ENCODE measurements at regions not wholly inside any gene's neighbourhood (a gene's known extent, or its start where the extent isn't known, plus 50 kb on each side); places are given as distances from the start of the nearest gene placed in this dataset.

- H2BK5ac ChIP-seq (ENCODE audit: low read depth, low read length, poor library complexity) = no peak overlapping the region
- H3K14ac ChIP-seq (ENCODE audit: low read length) = no peak overlapping the region
- no peak overlapping the region for H3K4me3 ChIP-seq (ENCODE audit: low read depth, low read length)
- no CpG with 5 or more reads among the region's 2 CpGs for WGBS (ENCODE audit: extremely low coverage, insufficient coverage, insufficient read length)
- H3K36me3 ChIP-seq (ENCODE audit: control insufficient read depth in 1 of 2, insufficient read depth in 2 of 2, low read length in 2 of 2) = no peaks in the 10 kb centered on the region
- no peak overlapping the region for H2BK120ac ChIP-seq (ENCODE audit: insufficient read depth, low read length, poor library complexity)
- peaks cover 5% of the 10 kb centered on the region for H3K9me3 ChIP-seq (ENCODE audit: insufficient read depth, low read depth, low read length)
- no peak overlapping the region for H2BK12ac ChIP-seq (ENCODE audit: low read length)
- H3K23ac ChIP-seq (ENCODE audit: low read length) = no peak overlapping the region
- H3K4me2 ChIP-seq (ENCODE audit: low read length) = no peak overlapping the region
- no peak overlapping the region for H3K27ac ChIP-seq (ENCODE audit: low read depth, low read length)
- no peak overlapping the region for H4K91ac ChIP-seq (ENCODE audit: low read depth, low read length)
- DNase-seq = no peak
- no peak overlapping the region for H3K4ac ChIP-seq (ENCODE audit: low read depth, low read length)
- no peak overlapping the region for H4K8ac ChIP-seq (ENCODE audit: low read depth, low read length)
- H3K79me2 ChIP-seq (ENCODE audit: control insufficient read depth, insufficient read depth, low read length, poor library complexity) = no peaks in the 10 kb centered on the region
- H3K18ac ChIP-seq (ENCODE audit: low read length) = no peak overlapping the region
- H2AK5ac ChIP-seq (ENCODE audit: low read length) = no peak overlapping the region
- H4K12ac ChIP-seq (ENCODE audit: low read depth, low read length) = no peak overlapping the region
- H2AFZ ChIP-seq (ENCODE audit: insufficient read depth, low read length, poor library complexity) = no peak overlapping the region
- no peaks in the 10 kb centered on the region for H3K4me1 ChIP-seq (ENCODE audit: control insufficient read depth in 1 of 2, insufficient read depth in 2 of 2, low read length in 2 of 2)
- no peaks in the 10 kb centered on the region for H3K79me1 ChIP-seq (ENCODE audit: low read length)
- H3K27me3 ChIP-seq (ENCODE audit: insufficient read depth, low read length) = no peaks in the 10 kb centered on the region
- H3K9ac ChIP-seq (ENCODE audit: low read length) = no peak overlapping the region
Observed at GRCh38 chr14:23702656-23703426, 66.7 kb downstream of the DHRS2 start.

- H3K4me3 ChIP-seq (ENCODE audit: low read depth, low read length) = no peak overlapping the region
- no peak overlapping the region for H3K14ac ChIP-seq (ENCODE audit: low read length)
- no peak overlapping the region for H2AFZ ChIP-seq (ENCODE audit: insufficient read depth, low read length, poor library complexity)
- peaks cover 7% of the 10 kb centered on the region for H3K9me3 ChIP-seq (ENCODE audit: insufficient read depth, low read depth, low read length)
- WGBS (ENCODE audit: extremely low coverage, insufficient coverage, insufficient read length) = no CpG with 5 or more reads among the region's 2 CpGs
- H2BK12ac ChIP-seq (ENCODE audit: low read length) = no peak overlapping the region
- no peak overlapping the region for H3K27ac ChIP-seq (ENCODE audit: low read depth, low read length)
- H4K91ac ChIP-seq (ENCODE audit: low read depth, low read length) = no peak overlapping the region
- no peak overlapping the region for H4K12ac ChIP-seq (ENCODE audit: low read depth, low read length)
- H2BK120ac ChIP-seq (ENCODE audit: insufficient read depth, low read length, poor library complexity) = no peak overlapping the region
- no peak overlapping the region for H3K4ac ChIP-seq (ENCODE audit: low read depth, low read length)
- no peak overlapping the region for H4K8ac ChIP-seq (ENCODE audit: low read depth, low read length)
- H2AK5ac ChIP-seq (ENCODE audit: low read length) = no peak overlapping the region
- H3K27me3 ChIP-seq (ENCODE audit: insufficient read depth, low read length) = no peaks in the 10 kb centered on the region
- DNase-seq = peak in 1 of 2 donors; percentile 4
- H2BK5ac ChIP-seq (ENCODE audit: low read depth, low read length, poor library complexity) = no peak overlapping the region
- H3K79me2 ChIP-seq (ENCODE audit: control insufficient read depth, insufficient read depth, low read length, poor library complexity) = no peaks in the 10 kb centered on the region
- H3K79me1 ChIP-seq (ENCODE audit: low read length) = no peaks in the 10 kb centered on the region
- no peak overlapping the region for H3K9ac ChIP-seq (ENCODE audit: low read length)
- H3K4me1 ChIP-seq (ENCODE audit: control insufficient read depth in 1 of 2, insufficient read depth in 2 of 2, low read length in 2 of 2) = no peaks in the 10 kb centered on the region
- no peak overlapping the region for H3K23ac ChIP-seq (ENCODE audit: low read length)
- H3K36me3 ChIP-seq (ENCODE audit: control insufficient read depth in 1 of 2, insufficient read depth in 2 of 2, low read length in 2 of 2) = no peaks in the 10 kb centered on the region
- H3K18ac ChIP-seq (ENCODE audit: low read length) = no peak overlapping the region
- no peak overlapping the region for H3K4me2 ChIP-seq (ENCODE audit: low read length)
Observed at GRCh38 chr14:23704890-23705289, 68.7 kb downstream of the DHRS2 start.

- no peak overlapping the region for H3K18ac ChIP-seq (ENCODE audit: low read length)
- no peaks in the 10 kb centered on the region for H3K27me3 ChIP-seq (ENCODE audit: insufficient read depth, low read length)
- no peak overlapping the region for H3K14ac ChIP-seq (ENCODE audit: low read length)
- H3K4ac ChIP-seq (ENCODE audit: low read depth, low read length) = no peak overlapping the region
- no peak overlapping the region for H3K9ac ChIP-seq (ENCODE audit: low read length)
- H3K4me1 ChIP-seq (ENCODE audit: control insufficient read depth in 1 of 2, insufficient read depth in 2 of 2, low read length in 2 of 2) = no peaks in the 10 kb centered on the region
- H3K4me2 ChIP-seq (ENCODE audit: low read length) = no peak overlapping the region
- no peak overlapping the region for H2BK12ac ChIP-seq (ENCODE audit: low read length)
- no peaks in the 10 kb centered on the region for H3K79me1 ChIP-seq (ENCODE audit: low read length)
- H3K79me2 ChIP-seq (ENCODE audit: control insufficient read depth, insufficient read depth, low read length, poor library complexity) = no peaks in the 10 kb centered on the region
- H2AK5ac ChIP-seq (ENCODE audit: low read length) = no peak overlapping the region
- no peak overlapping the region for H4K8ac ChIP-seq (ENCODE audit: low read depth, low read length)
- no peak overlapping the region for H2BK5ac ChIP-seq (ENCODE audit: low read depth, low read length, poor library complexity)
- H2AFZ ChIP-seq (ENCODE audit: insufficient read depth, low read length, poor library complexity) = no peak overlapping the region
- no peak overlapping the region for H4K91ac ChIP-seq (ENCODE audit: low read depth, low read length)
- no peak overlapping the region for H2BK120ac ChIP-seq (ENCODE audit: insufficient read depth, low read length, poor library complexity)
- H3K27ac ChIP-seq (ENCODE audit: low read depth, low read length) = no peak overlapping the region
- no peak overlapping the region for H3K4me3 ChIP-seq (ENCODE audit: low read depth, low read length)
- WGBS (ENCODE audit: extremely low coverage, insufficient coverage, insufficient read length) = no CpG with 5 or more reads among the region's 5 CpGs
- H4K12ac ChIP-seq (ENCODE audit: low read depth, low read length) = no peak overlapping the region
- peaks cover 5% of the 10 kb centered on the region for H3K9me3 ChIP-seq (ENCODE audit: insufficient read depth, low read depth, low read length)
- H3K23ac ChIP-seq (ENCODE audit: low read length) = no peak overlapping the region
- DNase-seq = no peak
- no peaks in the 10 kb centered on the region for H3K36me3 ChIP-seq (ENCODE audit: control insufficient read depth in 1 of 2, insufficient read depth in 2 of 2, low read length in 2 of 2)
Observed at GRCh38 chr14:23707415-23707814, 71.3 kb downstream of the DHRS2 start.

- no peak overlapping the region for H2AK5ac ChIP-seq (ENCODE audit: low read length)
- no peak overlapping the region for H2BK120ac ChIP-seq (ENCODE audit: insufficient read depth, low read length, poor library complexity)
- no peak overlapping the region for H4K91ac ChIP-seq (ENCODE audit: low read depth, low read length)
- no peak overlapping the region for H2BK12ac ChIP-seq (ENCODE audit: low read length)
- no peak overlapping the region for H2AFZ ChIP-seq (ENCODE audit: insufficient read depth, low read length, poor library complexity)
- H3K36me3 ChIP-seq (ENCODE audit: control insufficient read depth in 1 of 2, insufficient read depth in 2 of 2, low read length in 2 of 2) = no peaks in the 10 kb centered on the region
- no peak overlapping the region for H3K27ac ChIP-seq (ENCODE audit: low read depth, low read length)
- no peak overlapping the region for H3K9ac ChIP-seq (ENCODE audit: low read length)
- no peak overlapping the region for H3K4me2 ChIP-seq (ENCODE audit: low read length)
- no peaks in the 10 kb centered on the region for H3K79me2 ChIP-seq (ENCODE audit: control insufficient read depth, insufficient read depth, low read length, poor library complexity)
- H3K4me3 ChIP-seq (ENCODE audit: low read depth, low read length) = no peak overlapping the region
- H3K14ac ChIP-seq (ENCODE audit: low read length) = no peak overlapping the region
- no peaks in the 10 kb centered on the region for H3K4me1 ChIP-seq (ENCODE audit: control insufficient read depth in 1 of 2, insufficient read depth in 2 of 2, low read length in 2 of 2)
- no peak overlapping the region for H2BK5ac ChIP-seq (ENCODE audit: low read depth, low read length, poor library complexity)
- no peak overlapping the region for H4K8ac ChIP-seq (ENCODE audit: low read depth, low read length)
- no CpG with 5 or more reads among the region's 4 CpGs for WGBS (ENCODE audit: extremely low coverage, insufficient coverage, insufficient read length)
- H3K27me3 ChIP-seq (ENCODE audit: insufficient read depth, low read length) = no peaks in the 10 kb centered on the region
- no peak overlapping the region for H3K18ac ChIP-seq (ENCODE audit: low read length)
- H3K9me3 ChIP-seq (ENCODE audit: insufficient read depth, low read depth, low read length) = peaks cover 5% of the 10 kb centered on the region
- DNase-seq = no peak
- H3K79me1 ChIP-seq (ENCODE audit: low read length) = no peaks in the 10 kb centered on the region
- H4K12ac ChIP-seq (ENCODE audit: low read depth, low read length) = no peak overlapping the region
- no peak overlapping the region for H3K4ac ChIP-seq (ENCODE audit: low read depth, low read length)
- no peak overlapping the region for H3K23ac ChIP-seq (ENCODE audit: low read length)
Observed at GRCh38 chr14:23708343-23708742, 72.2 kb downstream of the DHRS2 start.
